ENCODE measurements at regions not wholly inside any gene's neighbourhood (a gene's known extent, or its start where the extent isn't known, plus 50 kb on each side); places are given as distances from the start of the nearest gene placed in this dataset.

DNA sequence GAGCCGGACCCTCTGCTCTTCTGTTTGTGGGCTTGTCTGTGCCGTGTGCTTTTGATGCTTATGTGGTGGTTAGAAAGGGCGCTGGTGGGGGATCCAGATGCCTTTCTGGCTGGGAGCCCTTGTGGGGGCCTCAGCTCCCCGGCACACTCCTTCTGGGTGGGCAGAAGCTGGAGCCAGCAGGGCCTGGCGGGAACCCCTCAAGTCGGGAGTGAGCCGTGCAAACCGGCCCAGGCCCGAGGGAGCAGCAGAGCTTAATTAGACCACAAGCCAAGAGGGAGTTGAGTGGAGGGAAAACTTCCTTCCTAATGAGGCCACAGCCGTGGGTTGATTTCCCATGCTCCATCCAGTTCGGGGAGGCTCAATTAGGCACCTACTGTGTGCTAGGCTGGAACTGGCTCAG lies 76.0 kb upstream of the RNU6ATAC start:
- intact Hi-C loops (cut with micrococcal nuclease; ENCODE audit: unreplicated experiment), result no loop called here
- TF ChIP-seq STAT1 (conservative IDR thresholded peaks at IDR 0.05) (no peak), TAF1 (IDR thresholded peaks at IDR 0.05; ENCODE audit: borderline replicate concordance, low read depth, low read length) (no peak), EGR1 (IDR thresholded peaks at IDR 0.05; ENCODE audit: borderline replicate concordance in 1 of 2, low read depth in 2 of 2, low read length in 2 of 2) (no peak), POU2F2 (IDR thresholded peaks at IDR 0.05; ENCODE audit: borderline replicate concordance, low read depth, low read length) (no peak), MYC (IDR thresholded peaks at IDR 0.05; ENCODE audit: insufficient read depth, insufficient read length, insufficient replicate concordance, low read length, severe bottlenecking) (no peak), STAT3 (IDR thresholded peaks at IDR 0.05; ENCODE audit: low read depth, low read length) (no peak), PAX5 (IDR thresholded peaks at IDR 0.05; ENCODE audit: borderline replicate concordance, low read depth, low read length) (no peak)
- TF ChIP-seq, protein P1, sequence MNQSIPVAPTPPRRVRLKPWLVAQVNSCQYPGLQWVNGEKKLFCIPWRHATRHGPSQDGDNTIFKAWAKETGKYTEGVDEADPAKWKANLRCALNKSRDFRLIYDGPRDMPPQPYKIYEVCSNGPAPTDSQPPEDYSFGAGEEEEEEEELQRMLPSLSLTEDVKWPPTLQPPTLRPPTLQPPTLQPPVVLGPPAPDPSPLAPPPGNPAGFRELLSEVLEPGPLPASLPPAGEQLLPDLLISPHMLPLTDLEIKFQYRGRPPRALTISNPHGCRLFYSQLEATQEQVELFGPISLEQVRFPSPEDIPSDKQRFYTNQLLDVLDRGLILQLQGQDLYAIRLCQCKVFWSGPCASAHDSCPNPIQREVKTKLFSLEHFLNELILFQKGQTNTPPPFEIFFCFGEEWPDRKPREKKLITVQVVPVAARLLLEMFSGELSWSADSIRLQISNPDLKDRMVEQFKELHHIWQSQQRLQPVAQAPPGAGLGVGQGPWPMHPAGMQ (IDR thresholded peaks at IDR 0.05; ENCODE audit: borderline replicate concordance), result no peak
- TF ChIP-seq, protein P2, sequence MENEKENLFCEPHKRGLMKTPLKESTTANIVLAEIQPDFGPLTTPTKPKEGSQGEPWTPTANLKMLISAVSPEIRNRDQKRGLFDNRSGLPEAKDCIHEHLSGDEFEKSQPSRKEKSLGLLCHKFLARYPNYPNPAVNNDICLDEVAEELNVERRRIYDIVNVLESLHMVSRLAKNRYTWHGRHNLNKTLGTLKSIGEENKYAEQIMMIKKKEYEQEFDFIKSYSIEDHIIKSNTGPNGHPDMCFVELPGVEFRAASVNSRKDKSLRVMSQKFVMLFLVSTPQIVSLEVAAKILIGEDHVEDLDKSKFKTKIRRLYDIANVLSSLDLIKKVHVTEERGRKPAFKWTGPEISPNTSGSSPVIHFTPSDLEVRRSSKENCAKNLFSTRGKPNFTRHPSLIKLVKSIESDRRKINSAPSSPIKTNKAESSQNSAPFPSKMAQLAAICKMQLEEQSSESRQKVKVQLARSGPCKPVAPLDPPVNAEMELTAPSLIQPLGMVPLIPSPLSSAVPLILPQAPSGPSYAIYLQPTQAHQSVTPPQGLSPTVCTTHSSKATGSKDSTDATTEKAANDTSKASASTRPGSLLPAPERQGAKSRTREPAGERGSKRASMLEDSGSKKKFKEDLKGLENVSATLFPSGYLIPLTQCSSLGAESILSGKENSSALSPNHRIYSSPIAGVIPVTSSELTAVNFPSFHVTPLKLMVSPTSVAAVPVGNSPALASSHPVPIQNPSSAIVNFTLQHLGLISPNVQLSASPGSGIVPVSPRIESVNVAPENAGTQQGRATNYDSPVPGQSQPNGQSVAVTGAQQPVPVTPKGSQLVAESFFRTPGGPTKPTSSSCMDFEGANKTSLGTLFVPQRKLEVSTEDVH (IDR thresholded peaks at IDR 0.05; ENCODE audit: low read depth, partially characterized antibody), result no peak
- TF ChIP-seq, protein P3, sequence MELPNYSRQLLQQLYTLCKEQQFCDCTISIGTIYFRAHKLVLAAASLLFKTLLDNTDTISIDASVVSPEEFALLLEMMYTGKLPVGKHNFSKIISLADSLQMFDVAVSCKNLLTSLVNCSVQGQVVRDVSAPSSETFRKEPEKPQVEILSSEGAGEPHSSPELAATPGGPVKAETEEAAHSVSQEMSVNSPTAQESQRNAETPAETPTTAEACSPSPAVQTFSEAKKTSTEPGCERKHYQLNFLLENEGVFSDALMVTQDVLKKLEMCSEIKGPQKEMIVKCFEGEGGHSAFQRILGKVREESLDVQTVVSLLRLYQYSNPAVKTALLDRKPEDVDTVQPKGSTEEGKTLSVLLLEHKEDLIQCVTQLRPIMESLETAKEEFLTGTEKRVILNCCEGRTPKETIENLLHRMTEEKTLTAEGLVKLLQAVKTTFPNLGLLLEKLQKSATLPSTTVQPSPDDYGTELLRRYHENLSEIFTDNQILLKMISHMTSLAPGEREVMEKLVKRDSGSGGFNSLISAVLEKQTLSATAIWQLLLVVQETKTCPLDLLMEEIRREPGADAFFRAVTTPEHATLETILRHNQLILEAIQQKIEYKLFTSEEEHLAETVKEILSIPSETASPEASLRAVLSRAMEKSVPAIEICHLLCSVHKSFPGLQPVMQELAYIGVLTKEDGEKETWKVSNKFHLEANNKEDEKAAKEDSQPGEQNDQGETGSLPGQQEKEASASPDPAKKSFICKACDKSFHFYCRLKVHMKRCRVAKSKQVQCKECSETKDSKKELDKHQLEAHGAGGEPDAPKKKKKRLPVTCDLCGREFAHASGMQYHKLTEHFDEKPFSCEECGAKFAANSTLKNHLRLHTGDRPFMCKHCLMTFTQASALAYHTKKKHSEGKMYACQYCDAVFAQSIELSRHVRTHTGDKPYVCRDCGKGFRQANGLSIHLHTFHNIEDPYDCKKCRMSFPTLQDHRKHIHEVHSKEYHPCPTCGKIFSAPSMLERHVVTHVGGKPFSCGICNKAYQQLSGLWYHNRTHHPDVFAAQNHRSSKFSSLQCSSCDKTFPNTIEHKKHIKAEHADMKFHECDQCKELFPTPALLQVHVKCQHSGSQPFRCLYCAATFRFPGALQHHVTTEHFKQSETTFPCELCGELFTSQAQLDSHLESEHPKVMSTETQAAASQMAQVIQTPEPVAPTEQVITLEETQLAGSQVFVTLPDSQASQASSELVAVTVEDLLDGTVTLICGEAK (IDR thresholded peaks at IDR 0.05; ENCODE audit: borderline replicate concordance), result no peak
- TF ChIP-seq, protein P4, sequence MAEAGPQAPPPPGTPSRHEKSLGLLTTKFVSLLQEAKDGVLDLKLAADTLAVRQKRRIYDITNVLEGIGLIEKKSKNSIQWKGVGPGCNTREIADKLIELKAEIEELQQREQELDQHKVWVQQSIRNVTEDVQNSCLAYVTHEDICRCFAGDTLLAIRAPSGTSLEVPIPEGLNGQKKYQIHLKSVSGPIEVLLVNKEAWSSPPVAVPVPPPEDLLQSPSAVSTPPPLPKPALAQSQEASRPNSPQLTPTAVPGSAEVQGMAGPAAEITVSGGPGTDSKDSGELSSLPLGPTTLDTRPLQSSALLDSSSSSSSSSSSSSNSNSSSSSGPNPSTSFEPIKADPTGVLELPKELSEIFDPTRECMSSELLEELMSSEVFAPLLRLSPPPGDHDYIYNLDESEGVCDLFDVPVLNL (IDR thresholded peaks at IDR 0.05; ENCODE audit: low read depth, low read length), result no peak

More for the DNA sequence above, 76.0 kb upstream of the RNU6ATAC start:
- Histone ChIP-seq H3K4me2 (ENCODE audit: control insufficient read depth, insufficient read depth) (no peak overlapping the region), H3K27ac (ENCODE audit: control insufficient read depth, insufficient read depth) (no peak overlapping the region), H4K20me1 (ENCODE audit: control insufficient read depth, insufficient read depth) (no peaks in the 10 kb centered on the region), H3K4me1 (ENCODE audit: control insufficient read depth, insufficient read depth, low read length) (peaks cover 4% of the 10 kb centered on the region; the same call in 1 of the 2 replicates), H2AFZ (ENCODE audit: control insufficient read depth, low read depth, low read length) (no peak overlapping the region), H3K9me3 (replicated peaks; ENCODE audit: control insufficient read depth, insufficient read depth, low read length) (no peaks in the 10 kb centered on the region), H3K79me2 (ENCODE audit: control insufficient read depth, insufficient read depth, low read length) (no peaks in the 10 kb centered on the region), H3K36me3 (ENCODE audit: control insufficient read depth in 2 of 2, insufficient read depth in 2 of 2, low read length in 1 of 2) (no peaks in the 10 kb centered on the region), H3K27me3 (replicated peaks in 1 of 2; ENCODE audit: control insufficient read depth in 2 of 2, insufficient read depth in 2 of 2, low read length in 1 of 2) (no peaks in the 10 kb centered on the region; a peak in 2 of 4 replicates), H3K9ac (ENCODE audit: control insufficient read depth, insufficient read depth, low read length) (no peak overlapping the region), H3K4me3 (no peak overlapping the region)
- no TSS peak for BruUV-seq (replicated peaks)
- ChIA-PET POLR2A (no interaction called here), CTCF (no interaction called here), SMC1A (ENCODE audit: uncharacterized antibody, unreplicated experiment) (no interaction called here), RAD21 (ENCODE audit: unreplicated experiment) (no interaction called here)
- no peak for DNase-seq (ENCODE audit: low read depth, low spot score)
- in situ Hi-C loops (cut with MboI), result no loop called here
- WGBS (ENCODE audit: insufficient coverage, insufficient replicate concordance, low lambda C conversion rate, missing lambda C conversion rate), result 35% methylated on average over 11 of the region's 11 CpGs
- no peak for ATAC-seq
- FAIRE-seq, result no peak

Data from GM12878 (cell line).